Urinary bladder (tissue), 3 donors: ENCODE measurements at regions not wholly inside any gene's neighbourhood (a gene's known extent, or its start where the extent isn't known, plus 50 kb on each side); places are given as distances from the start of the nearest gene placed in this dataset.

Experiments
- DNase-seq: peaks from one replicate; pipeline ENCODE4 v3.0.0-alpha.2; 2015; ENCODE audit errors: extremely low spot score
- H3K27ac ChIP-seq: one replicate; pipeline ENCODE4 v1.5.1; 2013; ENCODE audit warnings: low read depth, mild to moderate bottlenecking, moderate library complexity
- H3K36me3 ChIP-seq: one replicate; pipeline ENCODE4 v1.6.1; 2013; ENCODE audit warnings: mild to moderate bottlenecking, moderate library complexity; ENCODE audit not compliant: insufficient read depth
- H3K4me1 ChIP-seq: one replicate; pipeline ENCODE4 v1.6.1; 2013; ENCODE audit warnings: mild to moderate bottlenecking, moderate library complexity; ENCODE audit not compliant: insufficient read depth
- H3K4me3 ChIP-seq: one replicate; pipeline ENCODE4 v1.5.1; 2013; ENCODE audit warnings: low read depth, low read length
- WGBS: extraction: QIAGEN DNeasy Blood & Tissue Kit; methylation state at CpG from one replicate; pipeline ENCODE4 v1.1.7; 2013; 5-methylcytosine and 5-hydroxymethylcytosine counted together
- donor health status: healthy with polysubstance abuse.
- donor health status: healthy.

- Histone ChIP-seq H3K36me3 (no peaks in the 10 kb centered on the region), H3K4me3 (no peak overlapping the region), H3K4me1 (no peaks in the 10 kb centered on the region), H3K27ac (no peak overlapping the region)
- WGBS, result 96% methylated on average over 2 of the region's 2 CpGs
- DNase-seq, result no peak
These were observed 530.6 kb downstream of the FGF9 start for GRCh38 chr13:22201375-22201925.

- no peak overlapping the region for H3K4me3 ChIP-seq
- H3K27ac ChIP-seq, result no peak overlapping the region
- H3K4me1 ChIP-seq, result no peaks in the 10 kb centered on the region
- no peak for DNase-seq
- WGBS, result 90% methylated on average over 14 of the region's 14 CpGs
- H3K36me3 ChIP-seq, result no peaks in the 10 kb centered on the region
These were observed 539.5 kb downstream of the FGF9 start for GRCh38 chr13:22210134-22210930.

- H3K4me3 ChIP-seq, result no peak overlapping the region
- no peaks in the 10 kb centered on the region for H3K36me3 ChIP-seq
- whole genome bisulfite sequencing, result 94% methylated on average over 14 of the region's 14 CpGs
- H3K4me1 ChIP-seq, result no peaks in the 10 kb centered on the region
- DNase-seq, result no peak
- no peak overlapping the region for H3K27ac ChIP-seq
These were observed 541.0 kb downstream of the FGF9 start for GRCh38 chr13:22211876-22212275.

GRCh38 chr13:22212576-22212975, 541.7 kb downstream of the FGF9 start:
- Histone ChIP-seq H3K4me1 (no peaks in the 10 kb centered on the region), H3K4me3 (no peak overlapping the region), H3K27ac (no peak overlapping the region), H3K36me3 (no peaks in the 10 kb centered on the region)
- no peak for DNase-seq
- 91% methylated on average over 10 of the region's 10 CpGs for WGBS

GRCh38 chr13:22214184-22214583, 543.3 kb downstream of the FGF9 start:
- Histone ChIP-seq H3K36me3 (no peaks in the 10 kb centered on the region), H3K4me1 (no peaks in the 10 kb centered on the region), H3K27ac (no peak overlapping the region), H3K4me3 (no peak overlapping the region)
- 62% methylated on average over 3 of the region's 3 CpGs for WGBS
- no peak for DNase-seq

- Histone ChIP-seq H3K27ac (no peak overlapping the region), H3K4me3 (no peak overlapping the region), H3K4me1 (no peaks in the 10 kb centered on the region), H3K36me3 (no peaks in the 10 kb centered on the region)
- DNase-seq, result no peak
- WGBS, result 11% methylated on average over 4 of the region's 4 CpGs
These were observed 547.9 kb downstream of the FGF9 start for GRCh38 chr13:22218797-22219196.

- H3K27ac ChIP-seq, result no peak overlapping the region
- H3K4me3 ChIP-seq, result no peak overlapping the region
- 97% methylated on average over 2 of the region's 2 CpGs for WGBS
- no peaks in the 10 kb centered on the region for H3K4me1 ChIP-seq
- no peak for DNase-seq
- H3K36me3 ChIP-seq, result no peaks in the 10 kb centered on the region
These were observed 548.8 kb downstream of the FGF9 start for GRCh38 chr13:22219709-22220108.

GRCh38 chr13:22220151-22221135, 549.6 kb downstream of the FGF9 start:
- H3K4me3 ChIP-seq, result no peak overlapping the region
- H3K36me3 ChIP-seq, result no peaks in the 10 kb centered on the region
- WGBS, result 74% methylated on average over 17 of the region's 17 CpGs
- H3K27ac ChIP-seq, result no peak overlapping the region
- no peaks in the 10 kb centered on the region for H3K4me1 ChIP-seq
- DNase-seq, result no peak

- no peak for DNase-seq
- H3K4me3 ChIP-seq, result no peak overlapping the region
- no peaks in the 10 kb centered on the region for H3K4me1 ChIP-seq
- H3K36me3 ChIP-seq, result no peaks in the 10 kb centered on the region
- 71% methylated on average over 8 of the region's 8 CpGs for WGBS
- no peak overlapping the region for H3K27ac ChIP-seq
These were observed 552.5 kb downstream of the FGF9 start for GRCh38 chr13:22223411-22223810.

GRCh38 chr13:22226086-22226485, 555.2 kb downstream of the FGF9 start:
- H3K4me1 ChIP-seq, result no peaks in the 10 kb centered on the region
- no peak overlapping the region for H3K27ac ChIP-seq
- 67% methylated on average over 4 of the region's 4 CpGs for WGBS
- no peaks in the 10 kb centered on the region for H3K36me3 ChIP-seq
- no peak overlapping the region for H3K4me3 ChIP-seq
- DNase-seq, result no peak

GRCh38 chr13:22227895-22228294, 557.0 kb downstream of the FGF9 start:
- 93% methylated on average over 2 of the region's 2 CpGs for WGBS
- H3K27ac ChIP-seq, result no peak overlapping the region
- no peaks in the 10 kb centered on the region for H3K36me3 ChIP-seq
- no peak for DNase-seq
- no peak overlapping the region for H3K4me3 ChIP-seq
- H3K4me1 ChIP-seq, result no peaks in the 10 kb centered on the region

GRCh38 chr13:22229916-22230315, 559.0 kb downstream of the FGF9 start:
- 87% methylated on average over 5 of the region's 5 CpGs for WGBS
- no peaks in the 10 kb centered on the region for H3K36me3 ChIP-seq
- no peak overlapping the region for H3K4me3 ChIP-seq
- H3K27ac ChIP-seq, result no peak overlapping the region
- no peak for DNase-seq
- H3K4me1 ChIP-seq, result no peaks in the 10 kb centered on the region

- Histone ChIP-seq H3K4me1 (no peaks in the 10 kb centered on the region), H3K27ac (no peak overlapping the region), H3K36me3 (no peaks in the 10 kb centered on the region), H3K4me3 (no peak overlapping the region)
- no peak for DNase-seq
- 79% methylated on average over 3 of the region's 3 CpGs for WGBS
These were observed 561.3 kb downstream of the FGF9 start for GRCh38 chr13:22232186-22232585.
